SK-N-MC (cell line): ENCODE measurements at regions not wholly inside any gene's neighbourhood (a gene's known extent, or its start where the extent isn't known, plus 50 kb on each side); places are given as distances from the start of the nearest gene placed in this dataset.

Experiments
- EZH2 ChIP-seq: fragments of 200-600 bp; sonication (generic); IDR thresholded peaks from one replicate; pipeline ENCODE4 v1.6.1; 2017; ENCODE audit warnings: antibody characterized with exemption
- POLR2AphosphoS5 ChIP-seq: IDR thresholded peaks from 2 replicates; pipeline ENCODE4 v1.6.1; 2012; ENCODE audit warnings: mild to moderate bottlenecking, low read depth, low read length, borderline replicate concordance

DNA sequence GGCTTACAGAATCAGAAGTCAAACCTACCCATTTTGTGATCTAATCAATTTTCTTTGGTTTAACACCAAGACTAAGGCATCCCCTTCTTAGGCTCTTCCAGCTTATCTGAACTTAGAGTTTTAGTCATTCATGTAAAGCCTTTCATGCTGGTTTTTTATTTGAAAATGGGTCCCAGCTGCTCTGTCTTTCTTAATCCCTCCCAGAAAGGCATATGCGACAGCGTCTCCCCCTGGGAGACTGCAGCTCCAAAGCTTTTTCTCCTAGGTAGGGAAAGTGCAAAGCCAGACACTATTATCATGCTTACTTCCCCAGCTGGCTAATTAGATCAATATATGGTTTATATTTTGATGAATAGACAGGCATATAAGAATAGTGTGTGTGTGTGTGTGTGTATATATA is 96.6 kb upstream of the E2F7 start:
- no peak for TF ChIP-seq EZH2
- no peak for TF ChIP-seq POLR2AphosphoS5
